Smooth muscle cell (in vitro differentiated cells): ENCODE measurements at regions not wholly inside any gene's neighbourhood (a gene's known extent, or its start where the extent isn't known, plus 50 kb on each side); places are given as distances from the start of the nearest gene placed in this dataset.

Source experiments
- DNase-seq: peaks from one replicate; lab custom pipeline; 2025; ENCODE audit not compliant: unreplicated experiment; lab: John Stamatoyannopoulos, UW
- H2AFZ ChIP-seq: fragments of 200-600 bp; sonication (generic); 2 replicates; pipeline ENCODE4 v1.6.0; 2016; ENCODE audit warnings: antibody characterized with exemption, low read depth, mild to moderate bottlenecking
- H3F3A ChIP-seq: fragments of 200-600 bp; sonication (generic); 2 replicates; pipeline ENCODE4 v1.6.0; 2017; ENCODE audit warnings: antibody characterized with exemption, low read depth
- H3K27ac ChIP-seq: fragments of 200-600 bp; sonication (generic); 2 replicates; pipeline ENCODE4 v1.5.1; 2016; ENCODE audit warnings: low read depth, mild to moderate bottlenecking
- H3K27me3 ChIP-seq: fragments of 200-600 bp; sonication (generic); 2 replicates; pipeline ENCODE4 v1.6.1; 2016; ENCODE audit warnings: low read depth, mild to moderate bottlenecking
- H3K36me3 ChIP-seq: fragments of 200-600 bp; sonication (generic); 2 replicates; pipeline ENCODE4 v1.5.1; 2016; ENCODE audit warnings: low read depth
- H3K4me1 ChIP-seq: fragments of 200-600 bp; sonication (generic); 2 replicates; pipeline ENCODE4 v1.5.1; 2016; ENCODE audit warnings: low read depth
- H3K4me2 ChIP-seq: fragments of 200-600 bp; sonication (generic); 2 replicates; pipeline ENCODE4 v1.6.0; 2016; ENCODE audit warnings: mild to moderate bottlenecking
- H3K4me3 ChIP-seq: fragments of 200-600 bp; sonication (generic); 2 replicates; pipeline ENCODE4 v1.5.1; 2016; ENCODE audit warnings: mild to moderate bottlenecking
- H3K79me2 ChIP-seq: fragments of 200-600 bp; sonication (generic); 2 replicates; pipeline ENCODE4 v1.6.0; 2016; ENCODE audit warnings: low read depth, mild to moderate bottlenecking
- H3K9ac ChIP-seq: fragments of 200-600 bp; sonication (generic); 2 replicates; pipeline ENCODE4 v1.6.0; 2016; ENCODE audit warnings: low read depth
- H3K9me3 ChIP-seq: fragments of 200-600 bp; sonication (generic); replicated peaks from 2 replicates; pipeline ENCODE4 v1.5.1; 2016; ENCODE audit warnings: low read depth
- H4K20me1 ChIP-seq: fragments of 200-600 bp; sonication (generic); 2 replicates; pipeline ENCODE4 v1.6.0; 2016; ENCODE audit warnings: low read depth
- CTCF ChIP-seq: fragments of 200-600 bp; sonication (generic); IDR thresholded peaks from 2 replicates; pipeline ENCODE4 v1.5.1; 2017; ENCODE audit warnings: borderline replicate concordance, mild to moderate bottlenecking, antibody characterized with exemption; ENCODE audit not compliant: insufficient read depth, poor library complexity, severe bottlenecking
- WGBS: methylation state at CpG from one replicate; pipeline ENCODE4 v1.1.7; 2016; ENCODE audit warnings: low lambda C conversion rate; 5-methylcytosine and 5-hydroxymethylcytosine counted together

DNA sequence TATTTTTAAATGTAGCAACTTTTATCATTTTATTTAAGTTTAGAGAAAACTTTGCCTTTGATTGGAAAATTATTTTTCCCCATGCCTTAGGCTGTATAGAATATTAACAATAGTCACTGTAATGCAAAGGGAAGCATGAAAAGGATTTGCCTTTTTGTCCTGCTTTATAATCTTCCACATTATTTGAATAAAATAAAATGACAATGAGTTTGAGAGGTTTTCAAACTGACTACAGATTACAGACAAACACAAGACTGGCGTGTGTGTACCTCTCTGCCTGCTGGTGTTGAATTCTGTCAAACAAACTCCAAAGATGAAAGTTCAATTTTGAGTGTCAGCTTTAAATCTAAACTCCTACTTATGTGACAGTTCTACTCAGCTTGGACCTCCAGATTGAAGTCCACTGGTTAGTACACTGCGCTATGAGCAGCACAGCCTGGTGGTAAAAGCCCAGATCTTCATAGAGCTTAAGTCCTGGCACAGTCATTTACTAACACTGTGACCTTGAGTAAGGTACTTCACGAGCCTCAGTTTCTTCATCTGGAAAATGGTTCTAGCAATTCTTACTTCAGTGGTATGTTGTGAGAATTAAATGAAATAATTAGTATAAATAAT, 98.3 kb upstream of the CPNE8 start:
- H3K9me3 ChIP-seq, result no peaks in the 10 kb centered on the region
- no peaks in the 10 kb centered on the region for H3K79me2 ChIP-seq
- WGBS, result 59% methylated on average over 3 of the region's 3 CpGs
- H4K20me1 ChIP-seq, result no peaks in the 10 kb centered on the region
- H3K4me2 ChIP-seq, result peak overlapping the region; percentile 39
- DNase-seq, result no peak
- H2AFZ ChIP-seq, result no peak overlapping the region
- H3K9ac ChIP-seq, result no peak overlapping the region
- H3K4me3 ChIP-seq, result no peak overlapping the region
- H3K36me3 ChIP-seq, result no peaks in the 10 kb centered on the region
- H3K4me1 ChIP-seq, result peaks cover 7% of the 10 kb centered on the region
- no peaks in the 10 kb centered on the region for H3K27me3 ChIP-seq
- no peaks in the 10 kb centered on the region for H3F3A ChIP-seq
- no peak for TF ChIP-seq CTCF
- H3K27ac ChIP-seq, result no peak overlapping the region

DNA sequence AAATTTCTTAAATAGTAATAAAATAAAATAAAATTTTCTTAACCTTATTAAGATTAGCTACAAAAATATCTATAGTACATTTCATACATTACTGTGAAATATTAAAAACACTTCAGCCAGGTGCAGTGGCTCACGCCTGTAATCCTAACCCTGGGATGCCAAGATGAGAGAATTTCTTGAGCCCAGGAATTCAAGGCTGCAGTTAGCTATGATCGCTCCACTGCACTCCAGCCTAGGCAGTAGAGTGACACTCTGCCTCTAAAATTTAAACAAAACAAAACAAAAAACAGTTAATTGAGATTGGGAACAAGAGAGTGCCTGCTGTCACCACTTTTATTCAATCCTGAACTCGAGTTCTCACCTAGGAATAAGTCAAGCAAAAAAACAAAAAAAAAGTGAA, 95.0 kb upstream of the CPNE8 start:
- Histone ChIP-seq H4K20me1 (no peaks in the 10 kb centered on the region), H3K9ac (no peak overlapping the region), H3F3A (no peaks in the 10 kb centered on the region), H3K4me1 (peaks cover 7% of the 10 kb centered on the region), H3K79me2 (no peaks in the 10 kb centered on the region), H3K9me3 (no peaks in the 10 kb centered on the region), H3K4me3 (no peak overlapping the region), H3K27me3 (no peaks in the 10 kb centered on the region), H3K4me2 (no peak overlapping the region), H3K36me3 (no peaks in the 10 kb centered on the region), H2AFZ (no peak overlapping the region), H3K27ac (no peak overlapping the region)
- no peak for TF ChIP-seq CTCF
- DNase-seq, result no peak
- WGBS, result 98% methylated on average over 3 of the region's 3 CpGs

- no peak overlapping the region for H3K27ac ChIP-seq
- 92% methylated on average over 2 of the region's 2 CpGs for WGBS
- H3F3A ChIP-seq, result no peaks in the 10 kb centered on the region
- H3K36me3 ChIP-seq, result no peaks in the 10 kb centered on the region
- no peaks in the 10 kb centered on the region for H4K20me1 ChIP-seq
- H3K9me3 ChIP-seq, result no peaks in the 10 kb centered on the region
- no peak for DNase-seq
- no peaks in the 10 kb centered on the region for H3K79me2 ChIP-seq
- no peaks in the 10 kb centered on the region for H3K27me3 ChIP-seq
- H2AFZ ChIP-seq, result no peak overlapping the region
- H3K4me1 ChIP-seq, result peaks cover 7% of the 10 kb centered on the region
- H3K4me3 ChIP-seq, result no peak overlapping the region
- H3K4me2 ChIP-seq, result no peak overlapping the region
- no peak overlapping the region for H3K9ac ChIP-seq
- TF ChIP-seq CTCF, result no peak
These were observed 93.6 kb upstream of the CPNE8 start for GRCh38 chr12:38998887-38999482.

DNA sequence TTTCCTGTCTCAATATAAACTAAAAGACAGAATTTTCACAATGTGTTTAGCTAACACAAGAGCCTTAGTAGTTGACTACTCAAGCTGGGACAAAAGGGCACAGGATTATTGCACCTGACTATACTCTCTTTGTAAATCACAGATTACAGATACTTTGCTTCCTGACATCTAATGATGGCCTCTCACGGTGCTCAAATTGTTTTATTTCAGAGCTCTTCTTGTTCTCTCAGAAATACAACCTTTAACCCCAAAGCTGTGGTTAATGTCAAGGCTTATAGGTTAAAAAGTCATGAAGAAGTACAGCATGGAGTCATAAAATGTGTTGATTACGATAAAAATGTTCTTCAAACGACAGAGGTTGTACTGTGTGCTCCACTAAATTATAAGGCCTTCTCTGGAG, 89.9 kb upstream of the CPNE8 start:
- H3K79me2 ChIP-seq, result no peaks in the 10 kb centered on the region
- H3K36me3 ChIP-seq, result no peaks in the 10 kb centered on the region
- no peak overlapping the region for H3K9ac ChIP-seq
- no peaks in the 10 kb centered on the region for H3K9me3 ChIP-seq
- no peaks in the 10 kb centered on the region for H4K20me1 ChIP-seq
- WGBS, result 41% methylated on average over 3 of the region's 3 CpGs
- no peak overlapping the region for H3K4me2 ChIP-seq
- no peak overlapping the region for H3K27ac ChIP-seq
- no peaks in the 10 kb centered on the region for H3K4me1 ChIP-seq
- H3K4me3 ChIP-seq, result no peak overlapping the region
- no peaks in the 10 kb centered on the region for H3F3A ChIP-seq
- no peaks in the 10 kb centered on the region for H3K27me3 ChIP-seq
- TF ChIP-seq CTCF, result no peak
- no peak for DNase-seq
- H2AFZ ChIP-seq, result peak overlapping the region; percentile 39
